ENCODE measurements at regions not wholly inside any gene's neighbourhood (a gene's known extent, or its start where the extent isn't known, plus 50 kb on each side); places are given as distances from the start of the nearest gene placed in this dataset.

DNA sequence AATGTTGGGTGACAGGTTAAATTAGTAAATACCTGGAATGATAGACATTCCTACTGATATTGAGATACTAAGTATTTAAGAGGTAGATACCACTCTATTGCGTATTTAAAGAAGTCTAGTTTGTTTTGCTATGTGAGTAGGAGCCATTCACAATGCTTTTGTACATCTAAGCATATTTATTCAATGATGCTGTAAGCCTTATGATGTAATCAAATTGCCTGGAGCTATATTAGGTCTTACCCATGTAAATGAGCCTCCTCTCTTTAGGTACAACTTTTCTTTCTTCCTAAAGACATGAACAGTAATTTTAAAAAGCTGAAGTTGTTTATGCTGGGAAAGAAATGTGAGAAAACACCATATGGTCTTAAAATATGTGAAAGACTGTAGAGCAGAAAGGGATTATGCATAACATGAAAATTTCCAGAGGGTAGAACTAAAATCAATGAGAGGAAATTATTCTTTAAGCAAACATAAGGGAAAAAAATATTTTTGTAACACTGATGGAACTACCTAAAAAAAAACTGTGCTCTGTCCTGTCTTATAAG is 526.7 kb downstream of the EPHA7 start:
- TF ChIP-seq CTCF (conservative IDR thresholded peaks at IDR 0.05; ENCODE audit: low read depth, low read length) (no peak), EZH2 (IDR thresholded peaks at IDR 0.05; ENCODE audit: borderline replicate concordance, low read depth, low read length, poor library complexity, severe bottlenecking) (no peak)

Data from A673 (cell line).